ENCODE measurements at regions not wholly inside any gene's neighbourhood (a gene's known extent, or its start where the extent isn't known, plus 50 kb on each side); places are given as distances from the start of the nearest gene placed in this dataset.

- no peak for TF ChIP-seq TARDBP (IDR thresholded peaks at IDR 0.05)
- no peak for TF ChIP-seq ARNT (IDR thresholded peaks at IDR 0.05)
- TF ChIP-seq SP1 (IDR thresholded peaks at IDR 0.05), result no peak
- TF ChIP-seq NFRKB (IDR thresholded peaks at IDR 0.05), result no peak
- TF ChIP-seq PKNOX1 (IDR thresholded peaks at IDR 0.05), result no peak
These were observed 321.1 kb upstream of the SULF2 start for GRCh38 chr20:48106428-48106827.

All from HEK293T (cell line).